H1 (cell line): ENCODE measurements at regions not wholly inside any gene's neighbourhood (a gene's known extent, or its start where the extent isn't known, plus 50 kb on each side); places are given as distances from the start of the nearest gene placed in this dataset.

Experiments
- CTCF ChIA-PET: fragments of 300-600 bp; sonication (Branson Sonifier 250); formaldehyde crosslinking; loops from one replicate; lab custom pipeline; 2021; ENCODE audit not compliant: partially characterized antibody; lab: Charles Lee
- POLR2A ChIA-PET: fragments of 300-600 bp; sonication (Branson Sonifier 250); formaldehyde crosslinking; loops from one replicate; lab custom pipeline; 2021; ENCODE audit warnings: inconsistent platforms; ENCODE audit not compliant: partially characterized antibody; lab: Charles Lee
- DNase-seq, 2 experiments: peaks; one replicate each; pipeline versions ENCODE4 v3.0.0 to v3.0.0-alpha.2; 2010 to 2022; ENCODE audit warnings: low spot score in 2 of 2, low read depth in 1 of 2, mixed read lengths in 1 of 2
- FAIRE-seq: peaks from 2 replicates; lab custom pipeline; 2011; peaks lifted over from hg19 to GRCh38; lab: Jason Lieb, UNC
- H2AFZ ChIP-seq: 2 replicates; pipeline ENCODE4 v1.8.1; 2012; ENCODE audit warnings: low read length, inconsistent platforms
- H2AK5ac ChIP-seq: 2 replicates; pipeline ENCODE4 v1.6.1; 2013; ENCODE audit warnings: low read depth, low read length
- H2BK120ac ChIP-seq: replicated peaks from 2 replicates; pipeline ENCODE3; 2013; ENCODE audit warnings: low read depth, low read length, inconsistent platforms
- H2BK12ac ChIP-seq: 2 replicates; pipeline ENCODE4 v1.6.1; 2013; ENCODE audit warnings: low read depth, low read length
- H2BK15ac ChIP-seq: 2 replicates; pipeline ENCODE4 v1.6.1; 2013; ENCODE audit warnings: low read length
- H2BK20ac ChIP-seq: 2 replicates; pipeline ENCODE4 v1.6.1; 2013; ENCODE audit warnings: low read length
- H2BK5ac ChIP-seq: 2 replicates; pipeline ENCODE4 v1.6.1; 2013; ENCODE audit warnings: low read depth, low read length
- H3K14ac ChIP-seq: 2 replicates; pipeline ENCODE4 v1.6.1; 2013; ENCODE audit warnings: inconsistent platforms; ENCODE audit not compliant: insufficient read length
- H3K18ac ChIP-seq: 2 replicates; pipeline ENCODE4 v1.6.1; 2013; ENCODE audit warnings: low read length; ENCODE audit errors: extremely low read depth
- H3K23ac ChIP-seq: 2 replicates; pipeline ENCODE4 v1.6.1; 2013; ENCODE audit warnings: inconsistent platforms; ENCODE audit not compliant: insufficient read length
- H3K23me2 ChIP-seq: 2 replicates; pipeline ENCODE4 v1.6.1; 2013; ENCODE audit warnings: low read depth, low read length
- H3K27ac ChIP-seq: 2 replicates; pipeline ENCODE4 v1.6.1; 2011; ENCODE audit warnings: low read depth, low read length, inconsistent platforms
- H3K27me3 ChIP-seq, 4 experiments: replicated peaks in 1 of 4; 1 replicate in 1 of 4; 2 replicates in 3 of 4; pipeline versions ENCODE4 v1.6.1 to v1.8.1; 2011 to 2013; ENCODE audit warnings: low read length in 3 of 4, mild to moderate bottlenecking in 3 of 4, inconsistent platforms in 2 of 4, mixed read lengths in 2 of 4, moderate library complexity in 1 of 4; ENCODE audit not compliant: control insufficient read depth in 3 of 4, insufficient read depth in 3 of 4; ENCODE audit errors: extremely low read depth in 1 of 4
- H3K36me3 ChIP-seq, 4 experiments: 2 replicates each; pipeline versions ENCODE4 v1.6.1 to v1.8.1; 2011 to 2013; ENCODE audit warnings: mild to moderate bottlenecking in 4 of 4, low read length in 3 of 4, moderate library complexity in 2 of 4, control low read depth in 1 of 4, inconsistent platforms in 1 of 4; ENCODE audit not compliant: insufficient read depth in 4 of 4, control insufficient read depth in 2 of 4
- H3K4ac ChIP-seq: replicated peaks from 2 replicates; pipeline ENCODE3; 2013; ENCODE audit warnings: low read length, low read depth, mixed read lengths, inconsistent platforms; ENCODE audit not compliant: insufficient read length
- H3K4me1 ChIP-seq, 4 experiments: replicated peaks in 1 of 4; 1 replicate in 1 of 4; 2 replicates in 3 of 4; pipeline versions ENCODE4 v1.6.1 to v1.8.1; 2011 to 2013; ENCODE audit warnings: low read length in 3 of 4, inconsistent platforms in 2 of 4, mixed read lengths in 1 of 4; ENCODE audit not compliant: insufficient read depth in 4 of 4, control insufficient read depth in 3 of 4
- H3K4me2 ChIP-seq, 2 experiments: 2 replicates each; pipeline versions ENCODE4 v1.6.1 to v1.8.1; 2011 to 2013; ENCODE audit warnings: low read depth in 2 of 2, low read length in 2 of 2, control low read depth in 1 of 2, inconsistent platforms in 1 of 2, mild to moderate bottlenecking in 1 of 2; ENCODE audit not compliant: insufficient read depth in 1 of 2
- H3K4me3 ChIP-seq, 4 experiments: fragments of 200-600, 300-600 bp in 1 of 4; sonication (generic), shearing (Covaris generic), sonication (Bioruptor Twin) in 1 of 4; 2 replicates each; pipeline versions ENCODE4 v1.5.1 to v1.8.1; 2011 to 2016; ENCODE audit warnings: low read length in 4 of 4, low read depth in 3 of 4, control low read depth in 2 of 4, inconsistent platforms in 2 of 4, mild to moderate bottlenecking in 2 of 4, mixed read lengths in 1 of 4, moderate library complexity in 1 of 4; ENCODE audit not compliant: insufficient read depth in 2 of 4; ENCODE audit errors: extremely low read depth in 1 of 4
- H3K56ac ChIP-seq: replicated peaks from 2 replicates; pipeline ENCODE3; 2013; ENCODE audit warnings: low read depth, mild to moderate bottlenecking, mixed read lengths, low read length, inconsistent platforms; ENCODE audit not compliant: insufficient read length
- H3K79me1 ChIP-seq: 2 replicates; pipeline ENCODE4 v1.6.1; 2013; ENCODE audit warnings: low read depth, low read length, control low read depth
- H3K79me2 ChIP-seq, 2 experiments: 2 replicates each; pipeline versions ENCODE4 v1.6.1 to v1.8.1; 2012 to 2013; ENCODE audit warnings: low read length in 2 of 2, mild to moderate bottlenecking in 2 of 2, inconsistent platforms in 1 of 2; ENCODE audit not compliant: insufficient read depth in 2 of 2, control insufficient read depth in 1 of 2
- H3K9ac ChIP-seq, 4 experiments: replicated peaks in 1 of 4; 1 replicate in 1 of 4; 2 replicates in 3 of 4; pipeline versions ENCODE4 v1.6.1 to v1.8.1; 2011 to 2013; ENCODE audit warnings: low read depth in 3 of 4, low read length in 3 of 4, control low read depth in 2 of 4, mild to moderate bottlenecking in 2 of 4, moderate library complexity in 2 of 4, inconsistent platforms in 1 of 4; ENCODE audit errors: extremely low read depth in 1 of 4
- H3K9me3 ChIP-seq, 2 experiments: 2 replicates each; pipeline versions ENCODE4 v1.6.1 to v1.8.1; 2012 to 2013; ENCODE audit warnings: mild to moderate bottlenecking in 2 of 2, moderate library complexity in 2 of 2, control low read depth in 1 of 2, inconsistent platforms in 1 of 2, low read depth in 1 of 2, low read length in 1 of 2, mixed read lengths in 1 of 2; ENCODE audit not compliant: insufficient read depth in 2 of 2
- H4K20me1 ChIP-seq, 2 experiments: replicated peaks in 1 of 2; 2 replicates each; pipeline versions ENCODE3 to v1.8.1; 2011 to 2013; ENCODE audit warnings: inconsistent platforms in 2 of 2, low read length in 2 of 2, mild to moderate bottlenecking in 1 of 2; ENCODE audit not compliant: insufficient read depth in 2 of 2, control insufficient read depth in 1 of 2
- H4K5ac ChIP-seq: 2 replicates; pipeline ENCODE4 v1.6.1; 2013; ENCODE audit warnings: low read length, low read depth, mixed read lengths, inconsistent platforms; ENCODE audit not compliant: insufficient read length
- H4K8ac ChIP-seq: 2 replicates; pipeline ENCODE4 v1.8.0; 2013; ENCODE audit warnings: mild to moderate bottlenecking, moderate library complexity, low read length, inconsistent platforms; ENCODE audit not compliant: insufficient read depth; ENCODE audit errors: extremely low read depth
- H4K91ac ChIP-seq: replicated peaks from 2 replicates; pipeline ENCODE3; 2013; ENCODE audit warnings: low read length, mixed read lengths, inconsistent platforms; ENCODE audit not compliant: insufficient read length
- BACH1 ChIP-seq: IDR thresholded peaks from 2 replicates; pipeline ENCODE4 v1.6.1; 2012; ENCODE audit warnings: low read length, improper control_type of control experiment
- CBX5 ChIP-seq: fragments of 300-800, 300-1000 bp; sonication (generic); IDR thresholded peaks from 2 replicates; pipeline ENCODE4 v1.7.1; 2016; ENCODE audit warnings: antibody characterized with exemption, low read length, low read depth
- CHD2 ChIP-seq: IDR thresholded peaks from 2 replicates; pipeline ENCODE4 v1.6.1; 2012; ENCODE audit warnings: low read length, improper control_type of control experiment
- E2F6 ChIP-seq: IDR thresholded peaks from 2 replicates; pipeline ENCODE4 v1.6.1; 2012; ENCODE audit warnings: inconsistent platforms
- EGR1 ChIP-seq: IDR thresholded peaks from 2 replicates; pipeline ENCODE4 v1.6.1; 2011; ENCODE audit warnings: low read depth, low read length, borderline replicate concordance
- EZH2 ChIP-seq: fragments of 200-600 bp; sonication (generic); IDR thresholded peaks from 2 replicates; pipeline ENCODE4 v1.7.1; 2012; ENCODE audit warnings: low read depth, mild to moderate bottlenecking, moderate library complexity, low read length, inconsistent platforms; ENCODE audit not compliant: severe bottlenecking
- HDAC6 ChIP-seq: IDR thresholded peaks from one replicate; pipeline ENCODE4 v1.7.1; 2012; ENCODE audit warnings: low read depth, mild to moderate bottlenecking, inconsistent platforms, low read length, moderate library complexity
- NANOG ChIP-seq: IDR thresholded peaks from 2 replicates; pipeline ENCODE4 v1.6.1; 2011; ENCODE audit warnings: low read length, low read depth, mild to moderate bottlenecking, inconsistent platforms; ENCODE audit not compliant: insufficient read depth, poor library complexity, severe bottlenecking
- SAP30 ChIP-seq: fragments of 300-600 bp; sonication (generic); IDR thresholded peaks from 2 replicates; pipeline ENCODE4 v1.7.1; 2012; ENCODE audit warnings: low read length, moderate library complexity, mild to moderate bottlenecking, inconsistent platforms; ENCODE audit not compliant: insufficient read depth, insufficient replicate concordance
- SP1 ChIP-seq: IDR thresholded peaks from 2 replicates; pipeline ENCODE4 v1.6.1; 2011; ENCODE audit warnings: low read depth, low read length
- SRF ChIP-seq: IDR thresholded peaks from 2 replicates; pipeline ENCODE4 v1.6.1; 2011; ENCODE audit warnings: mild to moderate bottlenecking, low read depth, low read length, moderate library complexity
- TAF1 ChIP-seq: IDR thresholded peaks from 2 replicates; pipeline ENCODE4 v1.6.1; 2011; ENCODE audit warnings: mild to moderate bottlenecking, low read depth, low read length
- TCF12 ChIP-seq: IDR thresholded peaks from 2 replicates; pipeline ENCODE4 v1.6.1; 2011; ENCODE audit warnings: low read depth, mild to moderate bottlenecking, low read length
- USF2 ChIP-seq: IDR thresholded peaks from 2 replicates; pipeline ENCODE4 v1.6.1; 2011; ENCODE audit warnings: low read length, improper control_type of control experiment
- WGBS, 2 experiments: shearing (Covaris generic) in 1 of 2; methylation state at CpG; one replicate each; pipeline versions ENCODE4 v1.1.6 to v1.1.7; 2013 to 2015; ENCODE audit warnings: low lambda C conversion rate in 2 of 2, mixed read lengths in 2 of 2, inconsistent platforms in 1 of 2, low coverage in 1 of 2, missing lambda C conversion rate in 1 of 2; ENCODE audit not compliant: insufficient replicate concordance in 2 of 2, insufficient coverage in 1 of 2, insufficient read length in 1 of 2; ENCODE audit errors: extremely low coverage in 1 of 2, missing lambda C conversion rate in 1 of 2; 5-methylcytosine and 5-hydroxymethylcytosine counted together

DNA sequence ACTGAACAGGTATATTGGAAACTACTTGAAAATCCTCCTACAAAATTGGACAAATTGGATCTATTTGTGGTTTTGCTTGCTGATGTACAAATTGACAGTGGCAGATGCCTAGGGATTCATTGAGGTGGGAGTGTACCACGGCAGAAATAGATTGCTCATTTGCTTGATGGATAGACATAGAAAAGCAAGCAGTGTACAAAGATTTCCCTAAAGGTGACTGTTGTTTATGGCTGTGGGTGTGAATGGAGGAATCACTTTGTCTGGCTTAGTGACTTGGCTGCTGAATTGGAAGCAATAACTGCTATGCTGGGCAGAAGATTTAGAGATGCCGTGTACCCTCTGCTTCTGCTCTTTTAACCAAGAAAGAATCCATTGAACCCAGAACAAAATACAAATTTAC, 191.0 kb upstream of the GRID2 start:
- CTCF ChIA-PET = no interaction called here
- no peaks in the 10 kb centered on the region for H3K9me3 ChIP-seq
- no peak overlapping the region for H2AFZ ChIP-seq
- H3K79me1 ChIP-seq = no peaks in the 10 kb centered on the region
- H3K4me1 ChIP-seq = no peaks in the 10 kb centered on the region
- H3K36me3 ChIP-seq = no peaks in the 10 kb centered on the region
- no peak overlapping the region for H3K4ac ChIP-seq
- DNase-seq (no peak), FAIRE-seq (no peak)
- H3K56ac ChIP-seq = no peak overlapping the region
- no peaks in the 10 kb centered on the region for H4K20me1 ChIP-seq
- H2BK20ac ChIP-seq = no peak overlapping the region
- no peak overlapping the region for H3K14ac ChIP-seq
- no peak overlapping the region for H3K23ac ChIP-seq
- no peak overlapping the region for H2BK12ac ChIP-seq
- no peak overlapping the region for H2AK5ac ChIP-seq
- no peaks in the 10 kb centered on the region for H3K23me2 ChIP-seq
- H3K9ac ChIP-seq = no peak overlapping the region
- no peak overlapping the region for H2BK5ac ChIP-seq
- no peak overlapping the region for H3K4me3 ChIP-seq
- no peak overlapping the region for H4K91ac ChIP-seq
- H3K79me2 ChIP-seq = no peaks in the 10 kb centered on the region
- no peaks in the 10 kb centered on the region for H3K27me3 ChIP-seq
- no peak overlapping the region for H3K18ac ChIP-seq
- no peak overlapping the region for H3K27ac ChIP-seq
- no peak overlapping the region for H4K8ac ChIP-seq
- H2BK120ac ChIP-seq = no peak overlapping the region
- H4K5ac ChIP-seq = no peak overlapping the region
- H2BK15ac ChIP-seq = no peak overlapping the region
- no peak overlapping the region for H3K4me2 ChIP-seq
- POLR2A ChIA-PET = no interaction called here
- WGBS, 2 experiments = 84% methylated on average over 2 of the region's 2 CpGs; no CpG with 5 or more reads in 1 of the 2 experiments
- TF ChIP-seq USF2 (no peak), HDAC6 (no peak), NANOG (no peak), SAP30 (no peak), TAF1 (no peak), EZH2 (no peak), E2F6 (no peak), BACH1 (no peak), EGR1 (no peak), CBX5 (no peak), SP1 (no peak), CHD2 (no peak), TCF12 (no peak), SRF (no peak)
